GM19395 (cell line): ENCODE measurements at regions not wholly inside any gene's neighbourhood (a gene's known extent, or its start where the extent isn't known, plus 50 kb on each side); places are given as distances from the start of the nearest gene placed in this dataset.
"Not testable (repeated sequence)": the region's sequence is repeated elsewhere in the genome, so short reads cannot be mapped to it uniquely, and the experiment has no call there.

Experiments
- ATAC-seq: cut with Tn5 transposase; IDR thresholded peaks from one replicate; pipeline ENCODE4 v1.9.1; 2021; ENCODE audit warnings: mild to moderate bottlenecking, moderate library complexity; ENCODE audit not compliant: unreplicated experiment

GRCh38 chr7:109391240-109391639, 821.6 kb downstream of the DNAJB9 start:
- no peak for ATAC-seq

- ATAC-seq = no peak
Measured at GRCh38 chr7:109402107-109402506, 832.4 kb downstream of the DNAJB9 start.

GRCh38 chr7:109407756-109408155, 838.1 kb downstream of the DNAJB9 start:
- ATAC-seq = no peak

GRCh38 chr7:109437957-109438356, 868.3 kb downstream of the DNAJB9 start:
- ATAC-seq = no peak

- ATAC-seq = no peak
Measured at GRCh38 chr7:109449760-109450159, 880.1 kb downstream of the DNAJB9 start.

GRCh38 chr7:109456116-109456515, 886.4 kb downstream of the DNAJB9 start:
- no peak for ATAC-seq

- no peak for ATAC-seq
Measured at GRCh38 chr7:109460296-109460695, 890.6 kb downstream of the DNAJB9 start.

GRCh38 chr7:109462171-109462570, 892.5 kb downstream of the DNAJB9 start:
- no peak for ATAC-seq

- not testable (repeated sequence) for ATAC-seq
Measured at GRCh38 chr7:109467729-109468128, 898.1 kb downstream of the DNAJB9 start.

GRCh38 chr7:109473172-109473571, 903.5 kb downstream of the DNAJB9 start:
- no peak for ATAC-seq

GRCh38 chr7:109476409-109476808, 906.7 kb downstream of the DNAJB9 start:
- ATAC-seq = no peak

- no peak for ATAC-seq
Measured at GRCh38 chr7:109479388-109479787, 909.7 kb downstream of the DNAJB9 start.

GRCh38 chr7:109490607-109491006, 920.9 kb downstream of the DNAJB9 start:
- not testable (repeated sequence) for ATAC-seq

GRCh38 chr7:109497053-109497452, 927.4 kb downstream of the DNAJB9 start:
- ATAC-seq = no peak

- no peak for ATAC-seq
Measured at GRCh38 chr7:109498131-109498530, 928.5 kb downstream of the DNAJB9 start.

- no peak for ATAC-seq
Measured at GRCh38 chr7:109503421-109503820, 933.7 kb downstream of the DNAJB9 start.

GRCh38 chr7:109522585-109522984, 952.9 kb downstream of the DNAJB9 start:
- ATAC-seq = no peak

GRCh38 chr7:109527833-109528232, 958.2 kb downstream of the DNAJB9 start:
- no peak for ATAC-seq

- ATAC-seq = no peak
Measured at GRCh38 chr7:109529712-109530111, 960.0 kb downstream of the DNAJB9 start.

- ATAC-seq = no peak
Measured at GRCh38 chr7:109532262-109532992, 962.8 kb downstream of the DNAJB9 start.

- no peak for ATAC-seq
Measured at GRCh38 chr7:109545686-109546085, 976.0 kb downstream of the DNAJB9 start.

GRCh38 chr7:109549471-109550193, 980.0 kb downstream of the DNAJB9 start:
- ATAC-seq = no peak
